ENCODE measurements at regions not wholly inside any gene's neighbourhood (a gene's known extent, or its start where the extent isn't known, plus 50 kb on each side); places are given as distances from the start of the nearest gene placed in this dataset.

- FAIRE-seq: no peak
Observed at GRCh38 chr16:13291591-13292333, 390.4 kb downstream of the SHISA9 start.

- FAIRE-seq: no peak
Observed at GRCh38 chr16:13296206-13296605, 394.8 kb downstream of the SHISA9 start.

- no peak for FAIRE-seq
Observed at GRCh38 chr16:13298666-13299065, 397.3 kb downstream of the SHISA9 start.

GRCh38 chr16:13300066-13300840 is 398.9 kb downstream of the SHISA9 start:
- FAIRE-seq: no peak

GRCh38 chr16:13305019-13305755 is 403.8 kb downstream of the SHISA9 start:
- no peak for FAIRE-seq

- no peak for FAIRE-seq
Observed at GRCh38 chr16:13306161-13306995, 405.0 kb downstream of the SHISA9 start.

- no peak for FAIRE-seq
Observed at GRCh38 chr16:13307255-13307654, 405.9 kb downstream of the SHISA9 start.

GRCh38 chr16:13307851-13308250 is 406.5 kb downstream of the SHISA9 start:
- no peak for FAIRE-seq

GRCh38 chr16:13312063-13312462 is 410.7 kb downstream of the SHISA9 start:
- no peak for FAIRE-seq

- no peak for FAIRE-seq
Observed at GRCh38 chr16:13313351-13313750, 412.0 kb downstream of the SHISA9 start.

GRCh38 chr16:13314633-13315032 is 413.2 kb downstream of the SHISA9 start:
- FAIRE-seq: no peak

- no peak for FAIRE-seq
Observed at GRCh38 chr16:13315642-13316427, 414.4 kb downstream of the SHISA9 start.

- no peak for FAIRE-seq
Observed at GRCh38 chr16:13322336-13322735, 420.9 kb downstream of the SHISA9 start.

GRCh38 chr16:13324851-13325250 is 423.5 kb downstream of the SHISA9 start:
- no peak for FAIRE-seq

- FAIRE-seq: no peak
Observed at GRCh38 chr16:13325396-13325795, 424.0 kb downstream of the SHISA9 start.

GRCh38 chr16:13331918-13332317 is 430.5 kb downstream of the SHISA9 start:
- FAIRE-seq: no peak

- FAIRE-seq: no peak
Observed at GRCh38 chr16:13332713-13333255, 431.4 kb downstream of the SHISA9 start.

GRCh38 chr16:13333336-13333735 is 431.9 kb downstream of the SHISA9 start:
- no peak for FAIRE-seq

GRCh38 chr16:13335879-13336278 is 434.5 kb downstream of the SHISA9 start:
- FAIRE-seq: no peak

GRCh38 chr16:13336335-13336734 is 434.9 kb downstream of the SHISA9 start:
- no peak for FAIRE-seq

Measured in TTC549 (cell line).